HCT116 (cell line): ENCODE measurements at regions not wholly inside any gene's neighbourhood (a gene's known extent, or its start where the extent isn't known, plus 50 kb on each side); places are given as distances from the start of the nearest gene placed in this dataset.

Experiments
- ATAC-seq: fragments of 200-7000 bp; cut with Tn5 transposase; 2 replicates; pipeline ENCODE4 v1.9.1; 2020; ENCODE audit warnings: mild to moderate bottlenecking, moderate library complexity
- BruUV-seq: library from RNA; stranded (reverse); fragments of 400-500 nt; replicated peaks from 2 replicates; lab custom pipeline; 2021; lab: Mats Ljungman, UMichigan
- CTCF ChIA-PET: fragments of 300-600 bp; sonication (Branson Sonifier 250); formaldehyde crosslinking; loops from one replicate; lab custom pipeline; 2021; ENCODE audit warnings: antibody characterized with exemption; lab: Charles Lee
- POLR2A ChIA-PET: fragments of 300-600, 350-600 bp; sonication (Branson Sonifier 250); formaldehyde crosslinking; loops from one replicate; lab custom pipeline; 2021; ENCODE audit warnings: antibody characterized with exemption; lab: Charles Lee
- RAD21 ChIA-PET, 2 experiments: fragments of 300-600 bp; sonication (Branson Sonifier 250); formaldehyde crosslinking; loops; one replicate each; lab custom pipeline; 2023; ENCODE audit warnings: low total read pairs in 2 of 2; ENCODE audit not compliant: uncharacterized antibody in 2 of 2, unreplicated experiment in 2 of 2, low non-redundant PET in 1 of 2; lab: Charles Lee
- DNase-seq: peaks from one replicate; pipeline ENCODE4 v3.0.0-alpha.2; 2010; ENCODE audit warnings: low read depth, low spot score
- H2AFZ ChIP-seq: fragments of 200-600 bp; shearing (Covaris generic), sonication (generic); 2 replicates; pipeline ENCODE4 v1.6.1; 2017; ENCODE audit warnings: low read depth, mixed run types, mixed read lengths, antibody characterized with exemption, low read length; ENCODE audit not compliant: poor library complexity, severe bottlenecking
- H3K27ac ChIP-seq: 2 replicates; pipeline ENCODE4 v1.5.1; 2012; ENCODE audit warnings: low read depth, low read length
- H3K27me3 ChIP-seq: fragments of 200-600 bp; sonication (generic); 2 replicates; pipeline ENCODE4 v1.6.1; 2016; ENCODE audit warnings: mixed run types, low read length, mixed read lengths; ENCODE audit not compliant: insufficient read depth
- H3K36me3 ChIP-seq, 2 experiments: fragments of 200-500 bp in 1 of 2; fragments of 200-600 bp in 1 of 2; sonication (Bioruptor generic) in 1 of 2; sonication (generic) in 1 of 2; 2 replicates each; pipeline versions ENCODE4 v1.5.1 to v1.6.1; 2014 to 2016; ENCODE audit warnings: low read length in 2 of 2, inconsistent platforms in 1 of 2, mixed read lengths in 1 of 2, mixed run types in 1 of 2; ENCODE audit not compliant: insufficient read depth in 2 of 2, control insufficient read depth in 1 of 2
- H3K4me1 ChIP-seq, 2 experiments: fragments of 200-600 bp in 1 of 2; sonication (generic) in 1 of 2; 2 replicates each; pipeline versions ENCODE4 v1.5.1 to v1.6.1; 2012 to 2017; ENCODE audit warnings: low read length in 2 of 2, inconsistent platforms in 1 of 2, mild to moderate bottlenecking in 1 of 2, mixed read lengths in 1 of 2, mixed run types in 1 of 2, moderate library complexity in 1 of 2; ENCODE audit not compliant: insufficient read depth in 2 of 2, control insufficient read depth in 1 of 2
- H3K4me2 ChIP-seq: fragments of 200-600 bp; sonication (generic); 2 replicates; pipeline ENCODE4 v1.6.1; 2017; ENCODE audit warnings: mixed run types, low read length, mixed read lengths
- H3K4me3 ChIP-seq, 2 experiments: fragments of 200-600 bp in 1 of 2; sonication (generic) in 1 of 2; replicated peaks in 1 of 2; 2 replicates each; pipeline ENCODE4 v1.5.1; 2011 to 2016; ENCODE audit warnings: low read length in 2 of 2, control low read depth in 1 of 2, low read depth in 1 of 2, mild to moderate bottlenecking in 1 of 2, mixed read lengths in 1 of 2, mixed run types in 1 of 2
- H3K79me2 ChIP-seq: fragments of 200-600 bp; sonication (generic); 2 replicates; pipeline ENCODE4 v1.6.1; 2017; ENCODE audit warnings: mild to moderate bottlenecking, mixed run types, low read length, moderate library complexity, mixed read lengths; ENCODE audit not compliant: insufficient read depth
- H3K9ac ChIP-seq: fragments of 200-600 bp; sonication (generic); 2 replicates; pipeline ENCODE4 v1.6.1; 2016; ENCODE audit warnings: low read length, mixed read lengths
- H3K9me2 ChIP-seq: fragments of 200-600 bp; sonication (generic), shearing (Covaris generic); 2 replicates; pipeline ENCODE4 v1.6.1; 2017; ENCODE audit warnings: mixed run types, mild to moderate bottlenecking, moderate library complexity; ENCODE audit not compliant: insufficient read depth
- H3K9me3 ChIP-seq, 2 experiments: fragments of 200-500 bp in 1 of 2; fragments of 200-600 bp in 1 of 2; sonication (Bioruptor generic) in 1 of 2; sonication (generic) in 1 of 2; 2 replicates each; pipeline ENCODE4 v1.6.1; 2014 to 2017; ENCODE audit warnings: low read length in 2 of 2, mixed read lengths in 2 of 2, inconsistent platforms in 1 of 2, low read depth in 1 of 2, mild to moderate bottlenecking in 1 of 2, mixed run types in 1 of 2, moderate library complexity in 1 of 2; ENCODE audit not compliant: control insufficient read depth in 1 of 2, insufficient read depth in 1 of 2
- H4K20me1 ChIP-seq: fragments of 200-600 bp; sonication (generic), shearing (Covaris generic); 2 replicates; pipeline ENCODE4 v1.6.1; 2017; ENCODE audit warnings: mixed run types, mild to moderate bottlenecking, moderate library complexity; ENCODE audit not compliant: insufficient read depth
- CBX3 ChIP-seq: IDR thresholded peaks from 2 replicates; pipeline ENCODE4 v1.6.1; 2012; ENCODE audit warnings: low read depth
- CEBPB ChIP-seq: IDR thresholded peaks from 2 replicates; pipeline ENCODE4 v1.6.1; 2012; ENCODE audit warnings: low read depth
- ELF1 ChIP-seq: IDR thresholded peaks from 2 replicates; pipeline ENCODE4 v1.6.1; 2012; ENCODE audit warnings: low read depth, borderline replicate concordance
- EZH2 ChIP-seq: fragments of 200-600 bp; sonication (generic); IDR thresholded peaks from 2 replicates; pipeline ENCODE4 v1.6.1; 2017; ENCODE audit warnings: antibody characterized with exemption, mixed run types
- EZH2phosphoT487 ChIP-seq: fragments of 200-600 bp; IDR thresholded peaks from 2 replicates; pipeline ENCODE4 v1.6.1; 2018; ENCODE audit warnings: antibody characterized with exemption, borderline replicate concordance
- FOSL1 ChIP-seq: IDR thresholded peaks from 2 replicates; pipeline ENCODE4 v1.6.1; 2012; ENCODE audit warnings: low read depth
- JUND ChIP-seq: IDR thresholded peaks from 2 replicates; pipeline ENCODE4 v1.6.1; 2012
- POLR2AphosphoS5 ChIP-seq: IDR thresholded peaks from 2 replicates; pipeline ENCODE4 v1.6.1; 2011; ENCODE audit warnings: mild to moderate bottlenecking, low read depth, low read length, moderate library complexity
- RAD21 ChIP-seq: IDR thresholded peaks from 2 replicates; pipeline ENCODE4 v1.6.1; 2012; ENCODE audit warnings: low read depth, mild to moderate bottlenecking
- SIN3A ChIP-seq: IDR thresholded peaks from 2 replicates; pipeline ENCODE4 v1.6.1; 2012; ENCODE audit warnings: low read depth
- SRF ChIP-seq: IDR thresholded peaks from 2 replicates; pipeline ENCODE4 v1.6.1; 2012; ENCODE audit warnings: low read depth
- YY1 ChIP-seq: IDR thresholded peaks from 2 replicates; pipeline ENCODE4 v1.6.1; 2011; ENCODE audit warnings: low read length, low read depth, moderate library complexity, mild to moderate bottlenecking; ENCODE audit not compliant: insufficient replicate concordance; ENCODE audit errors: extremely low read depth
- ZFX ChIP-seq: fragments of 450-650 bp; IDR thresholded peaks from 2 replicates; pipeline ENCODE4 v1.6.1; 2017
- ZNF274 ChIP-seq: fragments of 200-500 bp; sonication (Bioruptor generic); IDR thresholded peaks from 2 replicates; pipeline ENCODE4 v1.6.1; 2014; ENCODE audit warnings: mild to moderate bottlenecking, low read depth, low read length, inconsistent platforms
- intact Hi-C: fragments of 100-400 bp; cut with micrococcal nuclease; formaldehyde crosslinking; loops from 2 replicates; pipeline ENCODE4 v1.10.0; 2022
- TF ChIP-seq, protein P1 (sequence below): IDR thresholded peaks from 2 replicates; pipeline ENCODE4 v1.6.1; 2012
- TF ChIP-seq, protein P2 (sequence below), 3 experiments: fragments of 200-600 bp in 1 of 3; sonication (generic) in 1 of 3; IDR thresholded peaks in 2 of 3; conservative IDR thresholded peaks in 1 of 3; 2 replicates each; pipeline ENCODE4 v1.5.1; 2012 to 2017; ENCODE audit warnings: low read depth in 2 of 3, low read length in 2 of 3, antibody characterized with exemption in 1 of 3, borderline replicate concordance in 1 of 3, control low read depth in 1 of 3, mild to moderate bottlenecking in 1 of 3, mixed read lengths in 1 of 3, mixed run types in 1 of 3, moderate library complexity in 1 of 3; ENCODE audit not compliant: insufficient read depth in 1 of 3
- TF ChIP-seq, protein P3 (sequence below): IDR thresholded peaks from 2 replicates; pipeline ENCODE4 v1.6.1; 2012
- TF ChIP-seq, protein P4 (sequence below): IDR thresholded peaks from 2 replicates; pipeline ENCODE4 v1.6.1; 2012; ENCODE audit warnings: low read depth
- TF ChIP-seq, protein P5 (sequence below): IDR thresholded peaks from 2 replicates; pipeline ENCODE4 v1.6.1; 2011; ENCODE audit warnings: mild to moderate bottlenecking, low read length, moderate library complexity; ENCODE audit not compliant: insufficient replicate concordance; ENCODE audit errors: extremely low read depth

DNA sequence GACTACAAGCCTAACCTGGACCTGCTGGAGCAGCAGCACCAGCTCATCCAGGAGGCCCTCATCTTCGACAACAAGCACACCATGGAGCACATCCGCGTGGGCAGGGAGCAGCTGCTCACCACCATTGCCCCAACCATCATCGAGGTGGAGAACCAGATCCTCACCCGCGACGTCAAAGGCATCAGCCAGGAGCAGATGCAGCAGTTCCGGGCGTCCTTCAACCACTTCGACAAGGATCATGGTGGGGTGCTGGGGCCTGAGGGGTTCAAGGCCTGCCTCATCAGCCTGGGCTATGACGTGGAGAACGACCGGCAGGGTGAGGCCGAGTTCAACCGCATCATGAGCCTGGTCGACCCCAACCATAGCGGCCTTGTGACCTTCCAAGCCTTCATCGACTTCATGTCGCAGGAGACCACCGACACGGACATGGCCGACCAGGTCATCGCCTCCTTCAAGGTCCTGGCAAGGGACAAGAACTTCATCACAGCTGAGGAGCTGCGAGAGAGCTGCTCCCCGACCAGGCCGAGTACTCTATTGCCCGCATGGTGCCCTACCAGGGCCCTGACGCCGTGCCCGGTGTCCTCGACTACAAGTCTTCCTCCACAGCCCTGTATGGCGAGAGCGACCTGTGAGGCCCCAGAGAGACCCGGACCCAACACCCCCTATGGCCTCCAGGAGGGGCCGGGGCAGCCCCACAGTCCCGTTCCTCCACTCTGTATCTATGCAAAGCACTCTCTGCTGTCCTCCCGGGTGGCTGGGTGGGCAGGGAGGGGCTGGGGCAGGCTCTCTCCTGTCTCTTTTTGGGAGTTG lies 486.2 kb downstream of the TRAM1L1 start:
- CTCF ChIA-PET = no interaction called here
- BruUV-seq = no TSS peak
- ATAC-seq = no peak

More for the DNA sequence above, 486.2 kb downstream of the TRAM1L1 start:
- TF ChIP-seq ZNF274 (no peak), POLR2AphosphoS5 (no peak), CEBPB (no peak), ELF1 (no peak), FOSL1 (no peak), ZFX (no peak), YY1 (no peak), JUND (no peak), SRF (no peak), SIN3A (no peak), EZH2phosphoT487 (no peak), CBX3 (no peak), RAD21 (no peak), EZH2 (no peak)
- TF ChIP-seq, protein P1, sequence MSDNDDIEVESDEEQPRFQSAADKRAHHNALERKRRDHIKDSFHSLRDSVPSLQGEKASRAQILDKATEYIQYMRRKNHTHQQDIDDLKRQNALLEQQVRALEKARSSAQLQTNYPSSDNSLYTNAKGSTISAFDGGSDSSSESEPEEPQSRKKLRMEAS = no peak
- TF ChIP-seq, protein P2, sequence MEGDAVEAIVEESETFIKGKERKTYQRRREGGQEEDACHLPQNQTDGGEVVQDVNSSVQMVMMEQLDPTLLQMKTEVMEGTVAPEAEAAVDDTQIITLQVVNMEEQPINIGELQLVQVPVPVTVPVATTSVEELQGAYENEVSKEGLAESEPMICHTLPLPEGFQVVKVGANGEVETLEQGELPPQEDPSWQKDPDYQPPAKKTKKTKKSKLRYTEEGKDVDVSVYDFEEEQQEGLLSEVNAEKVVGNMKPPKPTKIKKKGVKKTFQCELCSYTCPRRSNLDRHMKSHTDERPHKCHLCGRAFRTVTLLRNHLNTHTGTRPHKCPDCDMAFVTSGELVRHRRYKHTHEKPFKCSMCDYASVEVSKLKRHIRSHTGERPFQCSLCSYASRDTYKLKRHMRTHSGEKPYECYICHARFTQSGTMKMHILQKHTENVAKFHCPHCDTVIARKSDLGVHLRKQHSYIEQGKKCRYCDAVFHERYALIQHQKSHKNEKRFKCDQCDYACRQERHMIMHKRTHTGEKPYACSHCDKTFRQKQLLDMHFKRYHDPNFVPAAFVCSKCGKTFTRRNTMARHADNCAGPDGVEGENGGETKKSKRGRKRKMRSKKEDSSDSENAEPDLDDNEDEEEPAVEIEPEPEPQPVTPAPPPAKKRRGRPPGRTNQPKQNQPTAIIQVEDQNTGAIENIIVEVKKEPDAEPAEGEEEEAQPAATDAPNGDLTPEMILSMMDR (IDR thresholded peaks at IDR 0.05 in 2 of 3, conservative IDR thresholded peaks at IDR 0.05 in 1 of 3; ENCODE audit: borderline replicate concordance in 1 of 3, insufficient read depth in 1 of 3, low read depth in 2 of 3, low read length in 2 of 3) = no peak
- TF ChIP-seq, protein P3, sequence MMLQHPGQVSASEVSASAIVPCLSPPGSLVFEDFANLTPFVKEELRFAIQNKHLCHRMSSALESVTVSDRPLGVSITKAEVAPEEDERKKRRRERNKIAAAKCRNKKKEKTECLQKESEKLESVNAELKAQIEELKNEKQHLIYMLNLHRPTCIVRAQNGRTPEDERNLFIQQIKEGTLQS = no peak
- TF ChIP-seq, protein P4, sequence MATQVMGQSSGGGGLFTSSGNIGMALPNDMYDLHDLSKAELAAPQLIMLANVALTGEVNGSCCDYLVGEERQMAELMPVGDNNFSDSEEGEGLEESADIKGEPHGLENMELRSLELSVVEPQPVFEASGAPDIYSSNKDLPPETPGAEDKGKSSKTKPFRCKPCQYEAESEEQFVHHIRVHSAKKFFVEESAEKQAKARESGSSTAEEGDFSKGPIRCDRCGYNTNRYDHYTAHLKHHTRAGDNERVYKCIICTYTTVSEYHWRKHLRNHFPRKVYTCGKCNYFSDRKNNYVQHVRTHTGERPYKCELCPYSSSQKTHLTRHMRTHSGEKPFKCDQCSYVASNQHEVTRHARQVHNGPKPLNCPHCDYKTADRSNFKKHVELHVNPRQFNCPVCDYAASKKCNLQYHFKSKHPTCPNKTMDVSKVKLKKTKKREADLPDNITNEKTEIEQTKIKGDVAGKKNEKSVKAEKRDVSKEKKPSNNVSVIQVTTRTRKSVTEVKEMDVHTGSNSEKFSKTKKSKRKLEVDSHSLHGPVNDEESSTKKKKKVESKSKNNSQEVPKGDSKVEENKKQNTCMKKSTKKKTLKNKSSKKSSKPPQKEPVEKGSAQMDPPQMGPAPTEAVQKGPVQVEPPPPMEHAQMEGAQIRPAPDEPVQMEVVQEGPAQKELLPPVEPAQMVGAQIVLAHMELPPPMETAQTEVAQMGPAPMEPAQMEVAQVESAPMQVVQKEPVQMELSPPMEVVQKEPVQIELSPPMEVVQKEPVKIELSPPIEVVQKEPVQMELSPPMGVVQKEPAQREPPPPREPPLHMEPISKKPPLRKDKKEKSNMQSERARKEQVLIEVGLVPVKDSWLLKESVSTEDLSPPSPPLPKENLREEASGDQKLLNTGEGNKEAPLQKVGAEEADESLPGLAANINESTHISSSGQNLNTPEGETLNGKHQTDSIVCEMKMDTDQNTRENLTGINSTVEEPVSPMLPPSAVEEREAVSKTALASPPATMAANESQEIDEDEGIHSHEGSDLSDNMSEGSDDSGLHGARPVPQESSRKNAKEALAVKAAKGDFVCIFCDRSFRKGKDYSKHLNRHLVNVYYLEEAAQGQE = no peak
- TF ChIP-seq, protein P5, sequence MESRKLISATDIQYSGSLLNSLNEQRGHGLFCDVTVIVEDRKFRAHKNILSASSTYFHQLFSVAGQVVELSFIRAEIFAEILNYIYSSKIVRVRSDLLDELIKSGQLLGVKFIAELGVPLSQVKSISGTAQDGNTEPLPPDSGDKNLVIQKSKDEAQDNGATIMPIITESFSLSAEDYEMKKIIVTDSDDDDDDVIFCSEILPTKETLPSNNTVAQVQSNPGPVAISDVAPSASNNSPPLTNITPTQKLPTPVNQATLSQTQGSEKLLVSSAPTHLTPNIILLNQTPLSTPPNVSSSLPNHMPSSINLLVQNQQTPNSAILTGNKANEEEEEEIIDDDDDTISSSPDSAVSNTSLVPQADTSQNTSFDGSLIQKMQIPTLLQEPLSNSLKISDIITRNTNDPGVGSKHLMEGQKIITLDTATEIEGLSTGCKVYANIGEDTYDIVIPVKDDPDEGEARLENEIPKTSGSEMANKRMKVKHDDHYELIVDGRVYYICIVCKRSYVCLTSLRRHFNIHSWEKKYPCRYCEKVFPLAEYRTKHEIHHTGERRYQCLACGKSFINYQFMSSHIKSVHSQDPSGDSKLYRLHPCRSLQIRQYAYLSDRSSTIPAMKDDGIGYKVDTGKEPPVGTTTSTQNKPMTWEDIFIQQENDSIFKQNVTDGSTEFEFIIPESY = no peak
- TF ChIP-seq, all 23 proteins: peak for 0
- Histone ChIP-seq H2AFZ (no peak overlapping the region), H3K79me2 (no peaks in the 10 kb centered on the region), H3K9ac (no peak overlapping the region), H4K20me1 (no peaks in the 10 kb centered on the region), H3K9me2 (no peaks in the 10 kb centered on the region), H3K4me1 (peaks cover 0 to 9% of the 10 kb centered on the region in 2 experiments; a peak in 2 of 4 replicates), H3K4me2 (no peak overlapping the region), H3K36me3 (no peaks in the 10 kb centered on the region), H3K9me3 (no peaks in the 10 kb centered on the region), H3K4me3 (no peak overlapping the region), H3K27ac (no peak overlapping the region), H3K27me3 (no peaks in the 10 kb centered on the region)
- POLR2A ChIA-PET = no interaction called here
- RAD21 ChIA-PET = no interaction called here
- intact Hi-C loops = no loop called here
- DNase-seq = no peak
